ENCODE measurements at regions not wholly inside any gene's neighbourhood (a gene's known extent, or its start where the extent isn't known, plus 50 kb on each side); places are given as distances from the start of the nearest gene placed in this dataset.
"Not testable (repeated sequence)": the region's sequence is repeated elsewhere in the genome, so short reads cannot be mapped to it uniquely, and the experiment has no call there.

DNA sequence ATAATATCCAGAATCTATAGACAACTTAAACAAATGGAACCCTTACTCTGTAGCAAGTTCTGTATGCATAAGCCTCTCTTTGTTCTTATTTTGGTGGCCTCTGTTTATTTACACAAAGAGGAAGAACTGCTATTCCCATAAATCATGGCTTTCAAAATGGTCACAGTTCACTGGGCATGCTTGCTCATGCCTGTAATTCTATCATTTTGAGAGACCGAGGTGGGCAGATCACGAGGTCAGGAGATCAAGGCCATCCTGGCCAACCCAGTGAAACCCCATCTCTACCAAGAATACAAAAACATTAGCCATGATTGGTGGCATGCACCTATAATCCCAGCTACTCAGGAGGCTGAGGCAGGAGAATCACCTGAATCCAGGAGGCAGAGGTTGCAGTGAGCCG is 307.3 kb upstream of the ZNF337 start:
- POLR2A ChIA-PET; BruUV-seq (replicated peaks); intact Hi-C loops (cut with micrococcal nuclease); H3K4me2 ChIP-seq (ENCODE audit: insufficient read depth, low read length); H3K79me2 ChIP-seq (ENCODE audit: control insufficient read depth, insufficient read depth, low read length); H3K27me3 ChIP-seq (ENCODE audit: control insufficient read depth in 2 of 2, insufficient read depth in 2 of 2, low read length in 2 of 2); H3K9me1 ChIP-seq (replicated peaks; ENCODE audit: control insufficient read depth, extremely low read depth, insufficient read depth, low read length); H3K9ac ChIP-seq (replicated peaks; ENCODE audit: extremely low read depth, insufficient read depth, low read length); H3K36me3 ChIP-seq (ENCODE audit: control insufficient read depth in 2 of 2, extremely low read depth in 1 of 2, insufficient read depth in 2 of 2, low read length in 2 of 2); H3K27ac ChIP-seq (ENCODE audit: insufficient read depth, low read depth, low read length); CTCF ChIA-PET; H3K4me1 ChIP-seq (ENCODE audit: control insufficient read depth, extremely low read depth, insufficient read depth, low read length); FAIRE-seq; H2AFZ ChIP-seq (ENCODE audit: low read depth, low read length); dilution Hi-C loops (cut with MboI; ENCODE audit: extremely low pct_ligation_motif_present, low sequenced_read_pairs); DNase-seq (ENCODE audit: low read depth, low spot score); H3K9me3 ChIP-seq (replicated peaks; ENCODE audit: control insufficient read depth, insufficient read depth, low read length); H4K20me1 ChIP-seq (replicated peaks; ENCODE audit: control insufficient read depth, extremely low read depth, insufficient read depth, low read length); H3K4me3 ChIP-seq (replicated peaks in 1 of 3; ENCODE audit: insufficient read depth in 1 of 3, low read depth in 1 of 3, low read length in 3 of 3): not testable (repeated sequence)

DNA sequence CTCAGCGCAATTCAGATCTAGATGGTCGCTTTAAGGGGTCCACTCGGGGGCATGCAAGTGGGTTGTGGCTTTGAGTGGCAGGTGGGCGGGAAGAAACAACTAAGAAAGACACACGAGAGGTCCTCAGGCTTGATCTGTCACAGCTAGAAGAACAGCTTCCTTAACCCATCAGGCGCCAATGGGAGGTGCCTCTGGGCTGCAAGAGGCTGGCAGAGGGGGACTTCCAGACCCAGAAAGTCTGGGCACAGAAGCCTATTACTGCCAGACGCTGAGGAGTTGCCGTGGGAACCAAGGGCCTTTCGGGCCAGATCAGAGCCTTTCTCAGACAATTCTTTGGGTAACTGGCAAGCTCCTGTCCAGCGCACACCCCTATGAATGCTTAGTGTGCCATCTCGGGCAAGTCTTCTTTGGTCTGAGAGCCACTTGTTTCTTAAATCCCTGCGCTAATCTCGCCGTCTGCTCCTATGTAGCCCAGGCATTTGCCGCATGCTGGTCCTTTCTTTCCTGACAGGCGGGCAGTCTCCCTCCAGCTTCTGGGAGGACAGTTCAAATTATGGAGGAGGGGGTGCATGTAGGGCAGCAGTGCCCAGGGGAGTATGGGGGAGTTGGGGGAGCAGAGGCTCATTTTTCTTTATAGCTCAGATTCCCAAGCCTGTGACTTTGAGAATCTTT is 300.9 kb upstream of the ZNF337 start:
- CTCF ChIA-PET; H3K4me2 ChIP-seq (ENCODE audit: insufficient read depth, low read length); H3K36me3 ChIP-seq (ENCODE audit: control insufficient read depth in 2 of 2, extremely low read depth in 1 of 2, insufficient read depth in 2 of 2, low read length in 2 of 2); H3K4me1 ChIP-seq (ENCODE audit: control insufficient read depth, extremely low read depth, insufficient read depth, low read length); H3K9ac ChIP-seq (replicated peaks; ENCODE audit: extremely low read depth, insufficient read depth, low read length); H2AFZ ChIP-seq (ENCODE audit: low read depth, low read length); intact Hi-C loops (cut with micrococcal nuclease); POLR2A ChIA-PET; H3K27me3 ChIP-seq (ENCODE audit: control insufficient read depth in 2 of 2, insufficient read depth in 2 of 2, low read length in 2 of 2); DNase-seq (ENCODE audit: low read depth, low spot score); BruUV-seq (replicated peaks); H3K4me3 ChIP-seq (replicated peaks in 1 of 3; ENCODE audit: insufficient read depth in 1 of 3, low read depth in 1 of 3, low read length in 3 of 3); H3K27ac ChIP-seq (ENCODE audit: insufficient read depth, low read depth, low read length); H3K79me2 ChIP-seq (ENCODE audit: control insufficient read depth, insufficient read depth, low read length); FAIRE-seq; H3K9me1 ChIP-seq (replicated peaks; ENCODE audit: control insufficient read depth, extremely low read depth, insufficient read depth, low read length); H4K20me1 ChIP-seq (replicated peaks; ENCODE audit: control insufficient read depth, extremely low read depth, insufficient read depth, low read length); dilution Hi-C loops (cut with MboI; ENCODE audit: extremely low pct_ligation_motif_present, low sequenced_read_pairs); H3K9me3 ChIP-seq (replicated peaks; ENCODE audit: control insufficient read depth, insufficient read depth, low read length): not testable (repeated sequence)

DNA sequence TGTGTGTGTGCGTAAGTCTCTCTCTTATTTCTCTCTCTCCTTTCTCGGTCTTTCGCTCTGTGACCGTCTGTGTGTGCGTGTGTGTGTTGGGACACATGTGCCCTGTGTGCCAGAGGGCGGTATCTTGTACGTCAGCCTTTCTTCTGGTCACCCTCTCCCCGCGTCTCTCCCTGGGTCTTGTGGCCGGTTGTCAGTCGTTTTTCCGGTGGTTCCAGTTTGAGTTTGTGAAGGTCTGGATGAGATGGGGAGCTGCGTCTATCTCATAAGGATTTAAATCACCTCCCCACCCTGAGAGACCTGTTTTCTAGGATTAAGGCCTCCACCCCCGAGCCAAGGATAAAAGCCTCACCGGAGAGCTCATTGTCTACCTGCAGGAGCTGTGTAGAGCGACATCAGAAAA is 295.5 kb upstream of the ZNF337 start:
- Histone ChIP-seq H3K4me1 (ENCODE audit: control insufficient read depth, extremely low read depth, insufficient read depth, low read length) (no peaks in the 10 kb centered on the region), H3K27ac (ENCODE audit: insufficient read depth, low read depth, low read length) (no peak overlapping the region), H2AFZ (ENCODE audit: low read depth, low read length) (no peak overlapping the region), H3K4me3 (replicated peaks in 1 of 3; ENCODE audit: insufficient read depth in 1 of 3, low read depth in 1 of 3, low read length in 3 of 3) (no peak overlapping the region), H3K27me3 (ENCODE audit: control insufficient read depth in 2 of 2, insufficient read depth in 2 of 2, low read length in 2 of 2) (no peaks in the 10 kb centered on the region), H3K36me3 (ENCODE audit: control insufficient read depth in 2 of 2, extremely low read depth in 1 of 2, insufficient read depth in 2 of 2, low read length in 2 of 2) (no peaks in the 10 kb centered on the region), H4K20me1 (replicated peaks; ENCODE audit: control insufficient read depth, extremely low read depth, insufficient read depth, low read length) (no peaks in the 10 kb centered on the region), H3K79me2 (ENCODE audit: control insufficient read depth, insufficient read depth, low read length) (no peaks in the 10 kb centered on the region), H3K9me1 (replicated peaks; ENCODE audit: control insufficient read depth, extremely low read depth, insufficient read depth, low read length) (no peaks in the 10 kb centered on the region), H3K9ac (replicated peaks; ENCODE audit: extremely low read depth, insufficient read depth, low read length) (no peak overlapping the region), H3K9me3 (replicated peaks; ENCODE audit: control insufficient read depth, insufficient read depth, low read length) (no peaks in the 10 kb centered on the region), H3K4me2 (ENCODE audit: insufficient read depth, low read length) (no peak overlapping the region)
- FAIRE-seq, result no peak
- BruUV-seq (replicated peaks), result no TSS peak
- dilution Hi-C loops (cut with MboI; ENCODE audit: extremely low pct_ligation_motif_present, low sequenced_read_pairs), result no loop called here
- TF ChIP-seq POLR2AphosphoS5 (IDR thresholded peaks at IDR 0.05; ENCODE audit: insufficient read depth, low read depth, low read length), result no peak
- no peak for TF ChIP-seq POLR2A (IDR thresholded peaks at IDR 0.05; ENCODE audit: low read depth, low read length)
- no peak for TF ChIP-seq FOS (IDR thresholded peaks at IDR 0.05; ENCODE audit: borderline replicate concordance, insufficient read depth, low read length)
- no peak for TF ChIP-seq MYC (IDR thresholded peaks at IDR 0.05; ENCODE audit: low read depth, low read length)
- TF ChIP-seq, protein P1, sequence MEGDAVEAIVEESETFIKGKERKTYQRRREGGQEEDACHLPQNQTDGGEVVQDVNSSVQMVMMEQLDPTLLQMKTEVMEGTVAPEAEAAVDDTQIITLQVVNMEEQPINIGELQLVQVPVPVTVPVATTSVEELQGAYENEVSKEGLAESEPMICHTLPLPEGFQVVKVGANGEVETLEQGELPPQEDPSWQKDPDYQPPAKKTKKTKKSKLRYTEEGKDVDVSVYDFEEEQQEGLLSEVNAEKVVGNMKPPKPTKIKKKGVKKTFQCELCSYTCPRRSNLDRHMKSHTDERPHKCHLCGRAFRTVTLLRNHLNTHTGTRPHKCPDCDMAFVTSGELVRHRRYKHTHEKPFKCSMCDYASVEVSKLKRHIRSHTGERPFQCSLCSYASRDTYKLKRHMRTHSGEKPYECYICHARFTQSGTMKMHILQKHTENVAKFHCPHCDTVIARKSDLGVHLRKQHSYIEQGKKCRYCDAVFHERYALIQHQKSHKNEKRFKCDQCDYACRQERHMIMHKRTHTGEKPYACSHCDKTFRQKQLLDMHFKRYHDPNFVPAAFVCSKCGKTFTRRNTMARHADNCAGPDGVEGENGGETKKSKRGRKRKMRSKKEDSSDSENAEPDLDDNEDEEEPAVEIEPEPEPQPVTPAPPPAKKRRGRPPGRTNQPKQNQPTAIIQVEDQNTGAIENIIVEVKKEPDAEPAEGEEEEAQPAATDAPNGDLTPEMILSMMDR (IDR thresholded peaks at IDR 0.05; ENCODE audit: extremely low read depth in 1 of 2, insufficient read depth in 1 of 2, low read depth in 1 of 2, low read length in 2 of 2), result no peak
- TF ChIP-seq, protein P2, sequence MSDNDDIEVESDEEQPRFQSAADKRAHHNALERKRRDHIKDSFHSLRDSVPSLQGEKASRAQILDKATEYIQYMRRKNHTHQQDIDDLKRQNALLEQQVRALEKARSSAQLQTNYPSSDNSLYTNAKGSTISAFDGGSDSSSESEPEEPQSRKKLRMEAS (IDR thresholded peaks at IDR 0.05; ENCODE audit: insufficient read depth, insufficient read length), result no peak
- no peak for TF ChIP-seq JUN (IDR thresholded peaks at IDR 0.05; ENCODE audit: borderline replicate concordance, insufficient read depth, insufficient read length, low read depth)
- no peak for TF ChIP-seq EZH2 (IDR thresholded peaks at IDR 0.05; ENCODE audit: borderline replicate concordance, low read depth, low read length, severe bottlenecking)
- no peak for TF ChIP-seq GATA2 (IDR thresholded peaks at IDR 0.05; ENCODE audit: insufficient read depth, insufficient read length, low read depth, low read length)
- intact Hi-C loops (cut with micrococcal nuclease), result no loop called here
- DNase-seq (ENCODE audit: low read depth, low spot score), result no peak
- ChIA-PET CTCF (no interaction called here), POLR2A (no interaction called here)
